ENCODE measurements at regions not wholly inside any gene's neighbourhood (a gene's known extent, or its start where the extent isn't known, plus 50 kb on each side); places are given as distances from the start of the nearest gene placed in this dataset.

- TF ChIP-seq SRF (IDR thresholded peaks at IDR 0.05; ENCODE audit: low read depth, low read length) = no peak
- TF ChIP-seq GTF2F1 (IDR thresholded peaks at IDR 0.05; ENCODE audit: low read length) = no peak
- TF ChIP-seq FOXA1 (IDR thresholded peaks at IDR 0.05) = no peak
- TF ChIP-seq FOXA1 (CRISPR knock-in tag; IDR thresholded peaks at IDR 0.05) = no peak
- TF ChIP-seq ZNF770 (CRISPR knock-in tag; IDR thresholded peaks at IDR 0.05) = no peak
- TF ChIP-seq ELF4 (CRISPR knock-in tag; IDR thresholded peaks at IDR 0.05; ENCODE audit: borderline replicate concordance) = no peak
- no peak for TF ChIP-seq TFE3 (CRISPR knock-in tag; IDR thresholded peaks at IDR 0.05)
- no peak for TF ChIP-seq CTCF (CRISPR knock-in tag; IDR thresholded peaks at IDR 0.05)
- TF ChIP-seq E2F1 (CRISPR knock-in tag; IDR thresholded peaks at IDR 0.05) = no peak
These were observed 555.4 kb upstream of the CLINT1 start for GRCh38 chr5:158414333-158414762.
